ENCODE measurements at regions not wholly inside any gene's neighbourhood (a gene's known extent, or its start where the extent isn't known, plus 50 kb on each side); places are given as distances from the start of the nearest gene placed in this dataset.

GRCh38 chr2:16228951-16229350 lies 288.6 kb downstream of the MYCN start:
- TF ChIP-seq POLR2A (IDR thresholded peaks at IDR 0.05) (no peak), CTCF (IDR thresholded peaks at IDR 0.05) (no peak)
